SU-DHL-6 (cell line): ENCODE measurements at regions not wholly inside any gene's neighbourhood (a gene's known extent, or its start where the extent isn't known, plus 50 kb on each side); places are given as distances from the start of the nearest gene placed in this dataset.

Experiments
- H2AFZ ChIP-seq: fragments of 200-600 bp; sonication (generic); 2 replicates; pipeline ENCODE4 v1.6.1; 2014; ENCODE audit warnings: low read depth, mild to moderate bottlenecking, moderate library complexity, mixed read lengths, antibody characterized with exemption, low read length; ENCODE audit not compliant: severe bottlenecking
- H3F3A ChIP-seq: fragments of 200-600 bp; shearing (Covaris generic); 2 replicates; pipeline ENCODE4 v1.6.0; 2016; ENCODE audit warnings: antibody characterized with exemption, mild to moderate bottlenecking; ENCODE audit not compliant: insufficient read depth
- H3K27ac ChIP-seq: fragments of 200-600 bp; sonication (generic); 2 replicates; pipeline ENCODE4 v1.5.1; 2016; ENCODE audit warnings: low read depth, mild to moderate bottlenecking, low read length, moderate library complexity, mixed read lengths
- H3K27me3 ChIP-seq: fragments of 200-600 bp; sonication (generic), shearing (Covaris generic); 2 replicates; pipeline ENCODE4 v1.6.0; 2014; ENCODE audit warnings: mild to moderate bottlenecking, low read length
- H3K36me3 ChIP-seq: fragments of 200-600 bp; sonication (generic); 2 replicates; pipeline ENCODE4 v1.6.1; 2014; ENCODE audit warnings: mild to moderate bottlenecking, low read length, mixed read lengths
- H3K4me2 ChIP-seq: fragments of 300-600, 200-600 bp; shearing (Covaris generic), sonication (generic); 2 replicates; pipeline ENCODE4 v1.6.0; 2014; ENCODE audit warnings: low read length, low read depth, mild to moderate bottlenecking; ENCODE audit not compliant: poor library complexity, severe bottlenecking
- H3K4me3 ChIP-seq: fragments of 200-600 bp; sonication (generic); 2 replicates; pipeline ENCODE4 v1.5.1; 2014; ENCODE audit warnings: antibody characterized with exemption, low read length, mild to moderate bottlenecking, mixed read lengths; ENCODE audit not compliant: insufficient read depth, poor library complexity, severe bottlenecking
- H3K79me2 ChIP-seq: fragments of 200-600 bp; sonication (generic); 2 replicates; pipeline ENCODE4 v1.6.1; 2014; ENCODE audit warnings: mild to moderate bottlenecking, low read length, moderate library complexity; ENCODE audit not compliant: insufficient read depth
- H3K9ac ChIP-seq: fragments of 200-600 bp; sonication (generic); 2 replicates; pipeline ENCODE4 v1.7.0; 2014; ENCODE audit warnings: mild to moderate bottlenecking, low read length
- H3K9me2 ChIP-seq: fragments of 200-600 bp; sonication (generic); replicated peaks from 2 replicates; pipeline ENCODE4 v1.6.1; 2014; ENCODE audit warnings: low read length; ENCODE audit not compliant: insufficient read depth
- H3K9me3 ChIP-seq: fragments of 200-600 bp; sonication (generic); 2 replicates; pipeline ENCODE4 v1.6.1; 2014; ENCODE audit warnings: low read length, mixed read lengths; ENCODE audit not compliant: insufficient read depth
- H4K20me1 ChIP-seq: fragments of 200-600 bp; sonication (generic); 2 replicates; pipeline ENCODE4 v1.6.1; 2014; ENCODE audit warnings: low read depth, mild to moderate bottlenecking, antibody characterized with exemption, low read length, moderate library complexity, mixed read lengths
- CTCF ChIP-seq: fragments of 200-600 bp; sonication (generic); IDR thresholded peaks from one replicate; pipeline ENCODE4 v1.5.1; 2017; ENCODE audit warnings: antibody characterized with exemption, mild to moderate bottlenecking, low read length, moderate library complexity; ENCODE audit not compliant: insufficient read depth, poor library complexity, severe bottlenecking
- EZH2phosphoT487 ChIP-seq: fragments of 200-600 bp; sonication (generic), shearing (Covaris generic); conservative IDR thresholded peaks from 2 replicates; pipeline ENCODE4 v1.6.1; 2018; ENCODE audit warnings: mild to moderate bottlenecking, antibody characterized with exemption, low read length, moderate library complexity, mixed read lengths

GRCh38 chr9:13975611-13976290 lies 338.2 kb downstream of the NFIB start:
- Histone ChIP-seq H3K4me2 (no peak overlapping the region), H2AFZ (no peak overlapping the region), H3K4me3 (no peak overlapping the region), H3K9ac (no peak overlapping the region), H3K27ac (no peak overlapping the region), H3K79me2 (no peaks in the 10 kb centered on the region), H3K9me2 (no peaks in the 10 kb centered on the region), H3K9me3 (no peaks in the 10 kb centered on the region), H3K36me3 (no peaks in the 10 kb centered on the region), H4K20me1 (no peaks in the 10 kb centered on the region), H3F3A (no peaks in the 10 kb centered on the region), H3K27me3 (no peaks in the 10 kb centered on the region)
- TF ChIP-seq CTCF (no peak), EZH2phosphoT487 (no peak)

- Histone ChIP-seq H4K20me1 (no peaks in the 10 kb centered on the region), H3K4me2 (no peak overlapping the region), H3K27me3 (no peaks in the 10 kb centered on the region), H3K9me3 (no peaks in the 10 kb centered on the region), H3F3A (no peaks in the 10 kb centered on the region), H3K9me2 (no peaks in the 10 kb centered on the region), H3K9ac (no peak overlapping the region), H3K79me2 (no peaks in the 10 kb centered on the region), H3K27ac (no peak overlapping the region), H3K36me3 (no peaks in the 10 kb centered on the region), H2AFZ (no peak overlapping the region), H3K4me3 (no peak overlapping the region)
- TF ChIP-seq CTCF: no peak
- no peak for TF ChIP-seq EZH2phosphoT487
Observed at GRCh38 chr9:13974891-13975290, 339.1 kb downstream of the NFIB start.

GRCh38 chr9:13971966-13972655 lies 341.8 kb downstream of the NFIB start:
- Histone ChIP-seq H3K4me2 (no peak overlapping the region), H3K9me3 (no peaks in the 10 kb centered on the region), H3K9ac (no peak overlapping the region), H4K20me1 (no peaks in the 10 kb centered on the region), H3K36me3 (no peaks in the 10 kb centered on the region), H3K79me2 (no peaks in the 10 kb centered on the region), H3K27ac (no peak overlapping the region), H3F3A (no peaks in the 10 kb centered on the region), H2AFZ (no peak overlapping the region), H3K27me3 (no peaks in the 10 kb centered on the region), H3K9me2 (no peaks in the 10 kb centered on the region), H3K4me3 (no peak overlapping the region)
- no peak for TF ChIP-seq CTCF
